CD4-positive, CD25-positive, alpha-beta regulatory T cell (primary cell): ENCODE measurements at regions not wholly inside any gene's neighbourhood (a gene's known extent, or its start where the extent isn't known, plus 50 kb on each side); places are given as distances from the start of the nearest gene placed in this dataset.
"Not testable (repeated sequence)": the region's sequence is repeated elsewhere in the genome, so short reads cannot be mapped to it uniquely, and the experiment has no call there.

ENCODE experiments used
- ATAC-seq, 2 donors: fragments of 150-1000 bp; cut with Tn5 transposase; one replicate each; pipeline ENCODE4 v1.10.0; 2021; ENCODE audit warnings: low read depth in 2 of 2, moderate number of reproducible peaks in 2 of 2, moderate library complexity in 1 of 2
- DNase-seq, 3 donors: peaks; one replicate each; pipeline versions ENCODE4 v3.0.0 to v3.0.0-alpha.2; 2012 to 2022; ENCODE audit warnings: mixed read lengths in 1 of 3
- H3K27ac ChIP-seq: one replicate; pipeline ENCODE4 v1.7.0; 2013; ENCODE audit warnings: mild to moderate bottlenecking, low read length; ENCODE audit not compliant: insufficient read depth, poor library complexity, severe bottlenecking
- H3K27me3 ChIP-seq: one replicate; pipeline ENCODE4 v1.7.0; 2013; ENCODE audit warnings: low read length; ENCODE audit not compliant: control insufficient read depth, insufficient read depth
- H3K36me3 ChIP-seq: one replicate; pipeline ENCODE4 v1.7.0; 2013; ENCODE audit warnings: mild to moderate bottlenecking, low read length, moderate library complexity; ENCODE audit not compliant: control insufficient read depth, insufficient read depth
- H3K4me1 ChIP-seq: 2 replicates; pipeline ENCODE4 v1.7.0; 2013; ENCODE audit warnings: mild to moderate bottlenecking, low read length; ENCODE audit not compliant: insufficient read depth, control insufficient read depth, poor library complexity, severe bottlenecking
- H3K4me3 ChIP-seq: one replicate; pipeline ENCODE4 v1.7.0; 2013; ENCODE audit warnings: low read depth, mild to moderate bottlenecking, low read length, moderate library complexity
- H3K9me3 ChIP-seq, 2 experiments: 1 replicate in 1 of 2; 2 replicates in 1 of 2; pipeline ENCODE4 v1.7.0; 2013; ENCODE audit warnings: low read length in 2 of 2, mild to moderate bottlenecking in 1 of 2, moderate library complexity in 1 of 2; ENCODE audit not compliant: control insufficient read depth in 2 of 2
- H3K27ac Mint-ChIP-seq, 3 donors: one replicate each; pipeline ENCODE4 v1.8.0; 2020 to 2022; ENCODE audit warnings: mild to moderate bottlenecking in 3 of 3, mixed read lengths in 3 of 3, moderate library complexity in 2 of 3
- H3K27me3 Mint-ChIP-seq: one replicate; pipeline ENCODE4 v1.8.0; 2022; ENCODE audit warnings: mild to moderate bottlenecking, mixed read lengths
- H3K36me3 Mint-ChIP-seq: one replicate; pipeline ENCODE4 v1.8.0; 2020; ENCODE audit warnings: mixed read lengths
- H3K4me1 Mint-ChIP-seq, 4 donors: one replicate each; pipeline ENCODE4 v1.8.0; 2020 to 2022; ENCODE audit warnings: mixed read lengths in 4 of 4, mild to moderate bottlenecking in 1 of 4
- H3K4me3 Mint-ChIP-seq, 4 donors: one replicate each; pipeline ENCODE4 v1.8.0; 2020 to 2022; ENCODE audit warnings: mild to moderate bottlenecking in 4 of 4, mixed read lengths in 4 of 4, moderate library complexity in 3 of 4
- H3K9me3 Mint-ChIP-seq, 7 donors: one replicate each; pipeline ENCODE4 v1.8.0; 2020 to 2022; ENCODE audit warnings: mixed read lengths in 7 of 7, mild to moderate bottlenecking in 3 of 7, moderate library complexity in 2 of 7

DNA sequence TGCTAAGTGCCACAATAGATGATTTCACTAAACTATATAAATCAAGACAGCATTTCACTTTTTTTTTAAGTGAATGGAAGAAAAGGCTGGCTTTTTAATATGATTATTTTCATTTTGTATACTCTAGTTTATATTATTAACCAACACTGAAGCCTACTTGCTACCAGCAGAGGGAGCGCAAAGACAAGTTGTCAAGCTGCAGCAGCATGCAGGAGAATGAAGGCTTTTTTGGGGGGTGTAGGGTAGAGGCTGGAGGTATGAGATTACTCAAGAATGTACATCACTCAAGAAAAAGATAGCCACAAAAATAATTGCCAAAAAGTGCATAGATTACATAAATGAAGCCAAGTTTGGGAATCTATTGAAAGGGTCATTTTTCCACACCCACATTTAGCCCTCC, 519.5 kb downstream of the FGF13 start:
- DNase-seq = peak in 1 of 3 donors; percentile 12
- H3K4me1 Mint-ChIP-seq = no peaks in the 10 kb centered on the region

GRCh38 chrX:138229718-138230117, 481.8 kb downstream of the FGF13 start:
- no peaks in the 10 kb centered on the region for H3K27me3 ChIP-seq
- H3K36me3 Mint-ChIP-seq = no peaks in the 10 kb centered on the region
- no peak overlapping the region for H3K4me3 ChIP-seq
- no peaks in the 10 kb centered on the region for H3K4me1 Mint-ChIP-seq
- no peaks in the 10 kb centered on the region for H3K36me3 ChIP-seq
- H3K9me3 Mint-ChIP-seq = peaks cover 0 to 6% (median 1%) of the 10 kb centered on the region in 7 donors
- no peaks in the 10 kb centered on the region for H3K27me3 Mint-ChIP-seq
- H3K9me3 ChIP-seq = no peaks in the 10 kb centered on the region
- no peak for DNase-seq
- no peaks in the 10 kb centered on the region for H3K4me1 ChIP-seq
- H3K4me3 Mint-ChIP-seq = no peak overlapping the region
- ATAC-seq = no peak
- H3K27ac ChIP-seq = no peak overlapping the region
- H3K27ac Mint-ChIP-seq = no peak overlapping the region

More for the DNA sequence above, 519.5 kb downstream of the FGF13 start:
- Mint-ChIP-seq H3K4me3 (no peak overlapping the region), H3K9me3 (peaks cover 0 to 3% (median 0%) of the 10 kb centered on the region in 7 donors), H3K27me3 (no peaks in the 10 kb centered on the region), H3K36me3 (no peaks in the 10 kb centered on the region), H3K27ac (peak overlapping the region in 1 of 3 donors; percentile 77)
- H3K4me3 ChIP-seq = no peak overlapping the region
- no peak overlapping the region for H3K27ac ChIP-seq
- no peaks in the 10 kb centered on the region for H3K9me3 ChIP-seq
- H3K27me3 ChIP-seq = no peaks in the 10 kb centered on the region
- H3K36me3 ChIP-seq = no peaks in the 10 kb centered on the region
- no peak for ATAC-seq
- no peaks in the 10 kb centered on the region for H3K4me1 ChIP-seq

DNA sequence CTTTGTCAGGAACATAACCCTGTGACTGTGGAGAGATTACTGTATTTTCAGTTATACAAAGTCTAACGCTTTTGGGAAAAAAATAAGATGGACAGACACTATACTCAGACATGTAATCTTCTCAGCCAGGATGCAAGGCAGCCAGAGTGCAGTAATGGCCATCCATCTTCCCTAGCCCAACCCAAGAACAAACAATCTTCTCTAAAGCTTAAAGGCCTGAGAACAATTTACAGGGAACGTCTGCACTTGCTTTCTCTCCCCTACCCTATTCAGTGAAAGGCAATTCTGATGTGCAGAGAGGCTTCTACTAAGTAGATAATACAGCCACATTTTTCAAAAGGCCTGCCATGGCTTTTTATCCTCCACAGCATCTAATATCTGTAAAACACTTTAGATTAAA, 471.3 kb downstream of the FGF13 start:
- peaks cover 0 to 3% (median 0%) of the 10 kb centered on the region in 7 donors for H3K9me3 Mint-ChIP-seq
- no peaks in the 10 kb centered on the region for H3K4me1 Mint-ChIP-seq
- H3K4me3 ChIP-seq = no peak overlapping the region
- no peaks in the 10 kb centered on the region for H3K4me1 ChIP-seq
- H3K27ac ChIP-seq = no peak overlapping the region
- H3K36me3 Mint-ChIP-seq = no peaks in the 10 kb centered on the region
- no peak overlapping the region for H3K4me3 Mint-ChIP-seq
- no peaks in the 10 kb centered on the region for H3K9me3 ChIP-seq
- no peaks in the 10 kb centered on the region for H3K36me3 ChIP-seq
- no peaks in the 10 kb centered on the region for H3K27me3 ChIP-seq
- no peaks in the 10 kb centered on the region for H3K27me3 Mint-ChIP-seq
- ATAC-seq = no peak
- no peak overlapping the region for H3K27ac Mint-ChIP-seq
- DNase-seq = no peak

- ATAC-seq = no peak
- H3K4me1 Mint-ChIP-seq = no peaks in the 10 kb centered on the region
- no peaks in the 10 kb centered on the region for H3K27me3 Mint-ChIP-seq
These were observed 457.5 kb downstream of the FGF13 start for GRCh38 chrX:138254001-138254400.

DNA sequence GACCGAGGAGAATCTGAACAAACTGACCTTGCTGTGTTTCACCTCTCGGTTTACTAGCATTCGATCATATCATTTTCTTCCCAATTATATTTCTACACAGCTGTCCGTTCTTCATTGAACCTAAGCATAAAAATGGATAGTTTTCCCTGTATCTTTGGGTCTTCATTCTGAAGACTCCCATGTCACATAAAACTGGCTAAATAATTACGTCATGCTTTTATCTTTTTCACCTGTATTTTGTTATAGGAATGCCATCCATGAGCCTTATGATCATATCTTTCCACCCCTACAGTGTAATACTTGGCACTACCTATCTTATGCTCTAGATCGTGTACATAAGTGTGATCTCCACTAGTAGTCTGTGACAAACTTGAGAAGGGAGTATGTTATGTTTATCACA, 456.1 kb downstream of the FGF13 start:
- H3K27me3 ChIP-seq = no peaks in the 10 kb centered on the region
- H3K9me3 ChIP-seq = no peaks in the 10 kb centered on the region
- Mint-ChIP-seq H3K27me3 (no peaks in the 10 kb centered on the region), H3K4me1 (no peaks in the 10 kb centered on the region), H3K36me3 (no peaks in the 10 kb centered on the region), H3K4me3 (no peak overlapping the region), H3K9me3 (peaks cover 0 to 6% (median 0%) of the 10 kb centered on the region in 7 donors), H3K27ac (no peak overlapping the region)
- ATAC-seq (no peak), DNase-seq (no peak)
- H3K4me3 ChIP-seq = no peak overlapping the region
- no peaks in the 10 kb centered on the region for H3K36me3 ChIP-seq
- H3K27ac ChIP-seq = no peak overlapping the region
- H3K4me1 ChIP-seq = no peaks in the 10 kb centered on the region

More at GRCh38 chrX:138254001-138254400, 457.5 kb downstream of the FGF13 start:
- H3K9me3 ChIP-seq = no peaks in the 10 kb centered on the region
- H3K27me3 ChIP-seq = no peaks in the 10 kb centered on the region
- Mint-ChIP-seq H3K9me3 (peaks cover 0 to 5% (median 0%) of the 10 kb centered on the region in 7 donors), H3K36me3 (no peaks in the 10 kb centered on the region), H3K4me3 (no peak overlapping the region), H3K27ac (no peak overlapping the region)
- no peaks in the 10 kb centered on the region for H3K36me3 ChIP-seq
- H3K4me1 ChIP-seq = no peaks in the 10 kb centered on the region
- no peak overlapping the region for H3K4me3 ChIP-seq
- H3K27ac ChIP-seq = no peak overlapping the region
- no peak for DNase-seq

GRCh38 chrX:138264095-138264494, 447.4 kb downstream of the FGF13 start:
- not testable (repeated sequence) for DNase-seq, H3K4me3 ChIP-seq, H3K36me3 Mint-ChIP-seq, H3K27me3 ChIP-seq, H3K4me3 Mint-ChIP-seq, H3K27me3 Mint-ChIP-seq, H3K9me3 ChIP-seq, H3K4me1 ChIP-seq, H3K36me3 ChIP-seq, H3K4me1 Mint-ChIP-seq, H3K27ac ChIP-seq, H3K27ac Mint-ChIP-seq, ATAC-seq
- peaks cover 0 to 12% (median 0%) of the 10 kb centered on the region in 7 donors for H3K9me3 Mint-ChIP-seq

GRCh38 chrX:138270931-138271330, 440.6 kb downstream of the FGF13 start:
- no peak for DNase-seq
- H3K36me3 Mint-ChIP-seq = no peaks in the 10 kb centered on the region
- Histone ChIP-seq H3K36me3 (no peaks in the 10 kb centered on the region), H3K27ac (no peak overlapping the region), H3K9me3 (no peaks in the 10 kb centered on the region), H3K27me3 (no peaks in the 10 kb centered on the region), H3K4me3 (no peak overlapping the region), H3K4me1 (no peaks in the 10 kb centered on the region)
- no peaks in the 10 kb centered on the region for H3K4me1 Mint-ChIP-seq
- no peak overlapping the region for H3K4me3 Mint-ChIP-seq
- ATAC-seq = no peak
- H3K27me3 Mint-ChIP-seq = no peaks in the 10 kb centered on the region
- H3K27ac Mint-ChIP-seq = no peak overlapping the region
- H3K9me3 Mint-ChIP-seq = peaks cover 0 to 2% (median 0%) of the 10 kb centered on the region in 7 donors

- not testable (repeated sequence) for H3K36me3 Mint-ChIP-seq, H3K27me3 Mint-ChIP-seq, H3K4me3 Mint-ChIP-seq, H3K27ac ChIP-seq, H3K27ac Mint-ChIP-seq, H3K9me3 Mint-ChIP-seq, DNase-seq, ATAC-seq, H3K9me3 ChIP-seq, H3K4me3 ChIP-seq, H3K36me3 ChIP-seq, H3K4me1 ChIP-seq, H3K27me3 ChIP-seq, H3K4me1 Mint-ChIP-seq
These were observed 428.8 kb downstream of the FGF13 start for GRCh38 chrX:138282598-138283150.
